Fibroblast of lung (primary cell): ENCODE measurements at regions not wholly inside any gene's neighbourhood (a gene's known extent, or its start where the extent isn't known, plus 50 kb on each side); places are given as distances from the start of the nearest gene placed in this dataset.

Experiments used
- DNase-seq, 2 donors: peaks; one replicate each; pipeline versions ENCODE4 v3.0.0 to v3.0.0-alpha.2; 2010; ENCODE audit warnings: low read depth in 2 of 2
- H2AFZ ChIP-seq: 2 replicates; pipeline ENCODE4 v1.5.1; 2012; ENCODE audit warnings: low read length, control low read depth, inconsistent platforms
- H3K27ac ChIP-seq: 2 replicates; pipeline ENCODE4 v1.5.1; 2011; ENCODE audit warnings: low read length, control low read depth; ENCODE audit not compliant: insufficient read depth
- H3K27me3 ChIP-seq: 2 replicates; pipeline ENCODE4 v1.5.1; 2011; ENCODE audit warnings: mild to moderate bottlenecking, low read length; ENCODE audit not compliant: control insufficient read depth, insufficient read depth
- H3K36me3 ChIP-seq: 2 replicates; pipeline ENCODE4 v1.5.1; 2011; ENCODE audit warnings: low read length; ENCODE audit not compliant: control insufficient read depth, insufficient read depth
- H3K4me1 ChIP-seq: 2 replicates; pipeline ENCODE4 v1.5.1; 2011; ENCODE audit warnings: low read length; ENCODE audit not compliant: control insufficient read depth, insufficient read depth; ENCODE audit errors: extremely low read depth
- H3K4me2 ChIP-seq: 2 replicates; pipeline ENCODE4 v1.5.1; 2011; ENCODE audit warnings: low read length, control low read depth; ENCODE audit not compliant: insufficient read depth; ENCODE audit errors: extremely low read depth
- H3K4me3 ChIP-seq, 4 experiments: fragments of 200-600 bp in 1 of 4; sonication (generic) in 1 of 4; replicated peaks in 1 of 4; 2 replicates each; pipeline ENCODE4 v1.5.1; 2011 to 2016; ENCODE audit warnings: low read length in 4 of 4, low read depth in 3 of 4, mild to moderate bottlenecking in 3 of 4, control low read depth in 2 of 4, inconsistent platforms in 1 of 4, mixed read lengths in 1 of 4; ENCODE audit not compliant: insufficient read depth in 1 of 4; ENCODE audit errors: control extremely low read depth in 1 of 4
- H3K79me2 ChIP-seq: 2 replicates; pipeline ENCODE4 v1.5.1; 2012; ENCODE audit warnings: mild to moderate bottlenecking, low read length, inconsistent platforms; ENCODE audit not compliant: control insufficient read depth, insufficient read depth
- H3K9ac ChIP-seq: 2 replicates; pipeline ENCODE4 v1.5.1; 2011; ENCODE audit warnings: mild to moderate bottlenecking, low read length, control low read depth; ENCODE audit not compliant: insufficient read depth
- H3K9me3 ChIP-seq: 2 replicates; pipeline ENCODE4 v1.5.1; 2012; ENCODE audit warnings: low read depth, low read length; ENCODE audit not compliant: control insufficient read depth, insufficient read depth
- H4K20me1 ChIP-seq: 2 replicates; pipeline ENCODE4 v1.5.1; 2011; ENCODE audit warnings: low read length; ENCODE audit not compliant: control insufficient read depth, insufficient read depth; ENCODE audit errors: extremely low read depth
- CTCF ChIP-seq, 2 donors: IDR thresholded peaks in 1 of 2; conservative IDR thresholded peaks in 1 of 2; 1 replicate in 1 of 2; 2 replicates in 1 of 2; pipeline ENCODE4 v1.5.1; 2011 to 2012; ENCODE audit warnings: low read length in 2 of 2, control low read depth in 1 of 2, inconsistent platforms in 1 of 2, low read depth in 1 of 2, mild to moderate bottlenecking in 1 of 2
- EZH2 ChIP-seq: IDR thresholded peaks from 2 replicates; pipeline ENCODE4 v1.5.1; 2012; ENCODE audit warnings: low read length, control low read depth, mild to moderate bottlenecking; ENCODE audit errors: missing control alignments

- DNase-seq, result no peak
- no peaks in the 10 kb centered on the region for H3K27me3 ChIP-seq
Observed at GRCh38 chr16:76210157-76210556, 67.0 kb upstream of the CNTNAP4 start.

GRCh38 chr16:76213860-76214259 is 63.3 kb upstream of the CNTNAP4 start:
- Histone ChIP-seq H3K9me3 (no peaks in the 10 kb centered on the region), H3K4me2 (no peak overlapping the region), H3K27ac (no peak overlapping the region), H3K79me2 (no peaks in the 10 kb centered on the region), H3K36me3 (no peaks in the 10 kb centered on the region), H4K20me1 (no peaks in the 10 kb centered on the region), H3K4me3 (no peak overlapping the region), H3K4me1 (no peaks in the 10 kb centered on the region), H2AFZ (no peak overlapping the region), H3K9ac (no peak overlapping the region), H3K27me3 (no peaks in the 10 kb centered on the region)
- TF ChIP-seq CTCF (conservative IDR thresholded peaks at IDR 0.05 in 1 of 2, IDR thresholded peaks at IDR 0.05 in 1 of 2; ENCODE audit: low read depth in 1 of 2, low read length in 2 of 2), result no peak
- TF ChIP-seq EZH2, result no peak
- DNase-seq, result no peak

More at GRCh38 chr16:76210157-76210556, 67.0 kb upstream of the CNTNAP4 start:
- Histone ChIP-seq H3K4me2 (no peak overlapping the region), H3K4me1 (no peaks in the 10 kb centered on the region), H3K4me3 (no peak overlapping the region), H3K9ac (no peak overlapping the region), H2AFZ (no peak overlapping the region), H3K36me3 (no peaks in the 10 kb centered on the region), H3K27ac (no peak overlapping the region), H4K20me1 (no peaks in the 10 kb centered on the region), H3K79me2 (no peaks in the 10 kb centered on the region), H3K9me3 (no peaks in the 10 kb centered on the region)
- TF ChIP-seq CTCF (conservative IDR thresholded peaks at IDR 0.05 in 1 of 2, IDR thresholded peaks at IDR 0.05 in 1 of 2; ENCODE audit: low read depth in 1 of 2, low read length in 2 of 2) (no peak), EZH2 (no peak)

- Histone ChIP-seq H3K36me3 (no peaks in the 10 kb centered on the region), H3K4me1 (no peaks in the 10 kb centered on the region), H3K9ac (no peak overlapping the region), H3K4me3 (no peak overlapping the region), H3K27me3 (no peaks in the 10 kb centered on the region), H3K4me2 (no peak overlapping the region), H3K27ac (no peak overlapping the region), H3K9me3 (no peaks in the 10 kb centered on the region), H4K20me1 (no peaks in the 10 kb centered on the region), H3K79me2 (no peaks in the 10 kb centered on the region), H2AFZ (no peak overlapping the region)
- DNase-seq, result no peak
- TF ChIP-seq EZH2, result no peak
- TF ChIP-seq CTCF (conservative IDR thresholded peaks at IDR 0.05 in 1 of 2, IDR thresholded peaks at IDR 0.05 in 1 of 2; ENCODE audit: low read depth in 1 of 2, low read length in 2 of 2), result no peak
Observed at GRCh38 chr16:76214856-76215255, 62.3 kb upstream of the CNTNAP4 start.
